ENCODE measurements at regions not wholly inside any gene's neighbourhood (a gene's known extent, or its start where the extent isn't known, plus 50 kb on each side); places are given as distances from the start of the nearest gene placed in this dataset.

DNA sequence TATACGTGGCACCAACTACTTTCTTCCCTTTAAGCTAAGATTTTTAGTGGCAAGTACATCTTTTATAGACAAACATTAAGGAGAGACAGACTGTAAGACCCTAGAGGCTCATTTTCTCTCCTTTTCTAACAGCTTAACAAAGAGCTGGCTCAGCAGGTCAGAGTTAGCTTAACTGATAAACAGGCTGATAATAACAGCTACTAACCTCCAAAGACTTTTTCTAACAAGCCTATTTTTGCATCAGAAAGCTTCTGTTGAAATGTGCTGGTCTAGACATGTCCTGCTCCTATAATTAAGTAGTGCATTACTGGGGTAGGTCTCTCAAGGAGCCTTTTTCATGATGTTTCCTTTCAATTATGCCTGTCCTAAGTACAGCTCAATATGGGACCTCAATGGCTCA is 238.2 kb upstream of the FAM3C start:
- 0 to 37% methylated on average over 1 of the region's 1 CpG for WGBS, 2 donors
- H3K27ac ChIP-seq (ENCODE audit: low read depth in 2 of 2, low read length in 1 of 2): no peak overlapping the region
- no peaks in the 10 kb centered on the region for H3K9me3 ChIP-seq (ENCODE audit: control insufficient read depth in 2 of 2, insufficient read depth in 1 of 2, low read depth in 1 of 2, low read length in 1 of 2)
- no peaks in the 10 kb centered on the region for H3K4me1 ChIP-seq (ENCODE audit: control insufficient read depth in 2 of 2, insufficient read depth in 2 of 2, low read length in 1 of 2)
- H3K36me3 ChIP-seq (ENCODE audit: control insufficient read depth in 2 of 2, insufficient read depth in 2 of 2, low read length in 1 of 2): no peaks in the 10 kb centered on the region
- no peak overlapping the region for H3K4me3 ChIP-seq (ENCODE audit: low read depth in 1 of 2, low read length in 2 of 2)
- no peaks in the 10 kb centered on the region for H3K27me3 ChIP-seq (ENCODE audit: control insufficient read depth in 1 of 2, insufficient read depth in 2 of 2, low read length in 2 of 2)

DNA sequence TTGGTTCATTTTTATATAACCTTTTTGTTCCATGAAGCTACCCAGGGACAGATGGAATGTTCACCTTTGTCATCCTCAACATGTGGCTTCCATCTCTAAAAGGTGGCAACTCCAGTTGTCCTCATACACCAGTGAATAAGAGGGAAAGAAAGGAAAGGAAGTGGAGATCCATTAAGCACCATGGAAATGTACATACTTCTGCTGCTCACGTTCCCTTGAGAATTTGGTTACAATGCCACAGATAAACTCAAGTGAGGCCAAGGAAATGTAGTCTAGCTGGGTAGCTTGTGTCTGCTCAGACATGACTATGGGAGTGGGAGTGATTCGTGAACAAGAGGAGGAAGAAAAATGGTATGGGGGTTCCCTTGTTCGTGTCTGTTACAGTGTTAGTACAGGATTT is 237.1 kb upstream of the FAM3C start:
- H3K36me3 ChIP-seq (ENCODE audit: control insufficient read depth in 2 of 2, insufficient read depth in 2 of 2, low read length in 1 of 2): no peaks in the 10 kb centered on the region
- H3K4me3 ChIP-seq (ENCODE audit: low read depth in 1 of 2, low read length in 2 of 2): no peak overlapping the region
- no peak overlapping the region for H3K27ac ChIP-seq (ENCODE audit: low read depth in 2 of 2, low read length in 1 of 2)
- no peaks in the 10 kb centered on the region for H3K27me3 ChIP-seq (ENCODE audit: control insufficient read depth in 1 of 2, insufficient read depth in 2 of 2, low read length in 2 of 2)
- 72 to 81% methylated on average over 3 of the region's 3 CpGs for WGBS, 2 donors
- no peaks in the 10 kb centered on the region for H3K4me1 ChIP-seq (ENCODE audit: control insufficient read depth in 2 of 2, insufficient read depth in 2 of 2, low read length in 1 of 2)
- H3K9me3 ChIP-seq (ENCODE audit: control insufficient read depth in 2 of 2, insufficient read depth in 1 of 2, low read depth in 1 of 2, low read length in 1 of 2): no peaks in the 10 kb centered on the region

DNA sequence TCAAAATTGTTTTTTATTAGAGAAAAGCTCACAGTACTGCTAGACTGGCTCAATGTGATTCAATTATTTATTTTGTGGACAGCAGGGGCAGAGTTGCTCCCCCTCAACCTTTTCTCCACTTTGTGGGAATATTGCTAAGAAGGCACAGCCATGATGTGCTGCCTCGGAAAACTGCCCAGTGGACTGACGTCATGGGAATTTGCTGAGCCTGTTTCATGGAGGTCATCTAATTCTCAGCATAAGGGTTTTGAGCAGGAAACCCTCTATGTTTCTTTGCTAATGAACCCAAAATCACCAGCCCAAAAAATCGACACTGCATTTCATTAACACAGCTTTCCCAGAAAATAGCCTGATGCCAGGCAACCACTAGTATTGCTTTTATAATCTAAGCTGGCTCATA is 228.8 kb upstream of the FAM3C start:
- Histone ChIP-seq H3K4me3 (ENCODE audit: low read depth in 1 of 2, low read length in 2 of 2) (no peak overlapping the region), H3K27me3 (ENCODE audit: control insufficient read depth in 1 of 2, insufficient read depth in 2 of 2, low read length in 2 of 2) (no peaks in the 10 kb centered on the region), H3K4me1 (ENCODE audit: control insufficient read depth in 2 of 2, insufficient read depth in 2 of 2, low read length in 1 of 2) (no peaks in the 10 kb centered on the region), H3K36me3 (ENCODE audit: control insufficient read depth in 2 of 2, insufficient read depth in 2 of 2, low read length in 1 of 2) (no peaks in the 10 kb centered on the region), H3K9me3 (ENCODE audit: control insufficient read depth in 2 of 2, insufficient read depth in 1 of 2, low read depth in 1 of 2, low read length in 1 of 2) (no peaks in the 10 kb centered on the region), H3K27ac (ENCODE audit: low read depth in 2 of 2, low read length in 1 of 2) (no peak overlapping the region)
- WGBS, 2 donors: 79 to 83% methylated on average over 3 of the region's 3 CpGs

DNA sequence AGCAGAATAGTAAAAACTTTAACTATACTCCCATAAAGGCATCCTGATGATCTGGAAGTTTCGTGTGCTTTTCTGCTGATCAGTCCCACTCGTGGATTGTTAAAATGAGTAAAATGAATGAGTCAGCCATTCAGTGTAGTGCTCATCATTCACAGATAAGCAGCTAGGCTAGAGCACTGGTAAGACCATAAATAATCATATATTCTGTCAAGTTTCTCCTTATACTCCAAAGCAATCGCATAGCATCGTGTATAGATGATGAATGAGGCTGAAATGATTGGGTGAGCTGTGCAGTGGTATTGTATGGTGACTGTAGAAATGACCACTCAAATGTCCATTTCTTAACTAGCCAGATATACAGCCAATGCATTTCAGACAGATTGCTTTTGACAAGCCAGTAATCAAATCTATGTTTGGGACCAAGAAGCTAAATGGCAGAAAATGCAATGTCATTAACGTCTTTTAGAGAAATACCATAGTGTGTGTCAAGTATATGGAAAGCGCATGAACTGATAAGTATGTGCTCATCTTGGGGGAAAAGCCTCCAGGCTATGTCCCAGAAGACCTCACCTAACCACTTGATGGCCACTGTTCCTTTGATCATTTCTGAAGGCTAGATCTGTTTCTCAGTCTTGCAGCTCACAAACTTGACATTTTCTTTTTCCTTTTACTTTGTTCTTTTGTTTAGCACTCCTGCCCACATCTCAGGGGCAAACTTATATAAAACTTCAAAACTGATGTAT is 227.2 kb upstream of the FAM3C start:
- H3K9me3 ChIP-seq (ENCODE audit: control insufficient read depth in 2 of 2, insufficient read depth in 1 of 2, low read depth in 1 of 2, low read length in 1 of 2): no peaks in the 10 kb centered on the region
- no peaks in the 10 kb centered on the region for H3K4me1 ChIP-seq (ENCODE audit: control insufficient read depth in 2 of 2, insufficient read depth in 2 of 2, low read length in 1 of 2)
- no peaks in the 10 kb centered on the region for H3K36me3 ChIP-seq (ENCODE audit: control insufficient read depth in 2 of 2, insufficient read depth in 2 of 2, low read length in 1 of 2)
- H3K27me3 ChIP-seq (ENCODE audit: control insufficient read depth in 1 of 2, insufficient read depth in 2 of 2, low read length in 2 of 2): no peaks in the 10 kb centered on the region
- no peak overlapping the region for H3K4me3 ChIP-seq (ENCODE audit: low read depth in 1 of 2, low read length in 2 of 2)
- H3K27ac ChIP-seq (ENCODE audit: low read depth in 2 of 2, low read length in 1 of 2): no peak overlapping the region
- WGBS, 2 donors: 68 to 80% methylated on average over 6 of the region's 6 CpGs

DNA sequence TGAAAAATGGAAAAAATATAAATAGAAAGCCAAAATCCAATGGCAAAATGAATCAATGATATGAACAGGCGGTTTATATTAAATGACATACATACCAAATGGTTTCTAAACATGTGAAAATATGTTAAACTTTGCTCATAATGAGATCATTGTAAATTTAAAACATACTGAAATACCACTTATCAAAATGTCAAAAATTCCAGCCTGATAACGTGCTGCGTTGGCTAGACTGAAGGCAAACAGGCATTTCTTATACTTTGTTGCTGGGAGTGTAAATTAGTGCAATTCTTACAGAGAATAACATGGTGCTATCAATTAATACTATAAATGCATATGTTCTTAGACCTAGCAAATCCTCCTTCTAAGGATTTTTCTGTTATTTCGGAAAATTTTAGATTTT is 225.8 kb upstream of the FAM3C start:
- Histone ChIP-seq H3K4me3 (ENCODE audit: low read depth in 1 of 2, low read length in 2 of 2) (no peak overlapping the region), H3K27ac (ENCODE audit: low read depth in 2 of 2, low read length in 1 of 2) (no peak overlapping the region)
- 79 to 84% methylated on average over 4 of the region's 4 CpGs for WGBS, 2 donors

DNA sequence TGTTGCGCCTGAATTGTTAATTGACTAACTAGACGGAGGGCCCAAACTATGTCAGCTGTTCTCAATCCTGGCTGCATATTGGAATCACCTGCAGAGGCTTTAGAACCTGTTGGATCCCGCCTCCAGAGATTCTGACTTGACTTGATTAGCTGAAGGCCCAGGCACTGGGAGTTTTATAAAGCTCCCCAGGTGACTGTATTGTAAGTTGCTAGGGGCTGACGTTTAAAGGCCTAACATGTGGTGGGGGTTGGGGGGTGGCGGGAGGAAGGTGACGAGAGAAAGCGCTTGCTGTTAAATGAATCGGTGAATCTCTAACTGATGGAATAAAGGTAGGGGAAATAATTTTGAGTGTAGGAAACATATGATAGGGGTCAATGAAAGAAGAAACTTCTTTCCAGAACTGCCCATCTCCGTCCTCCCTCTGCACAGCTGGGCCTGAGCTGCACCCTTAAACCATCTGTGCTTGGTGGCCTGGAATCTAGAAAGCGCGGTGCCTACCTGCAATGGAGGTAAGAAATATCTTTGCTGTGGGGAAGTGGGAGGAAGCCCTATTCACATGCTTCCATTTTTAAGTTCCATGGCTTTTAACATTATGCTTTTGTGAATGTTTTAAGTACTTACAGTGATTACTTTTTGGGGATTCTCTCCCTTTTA is 225.0 kb upstream of the FAM3C start:
- Histone ChIP-seq H3K9me3 (ENCODE audit: control insufficient read depth in 2 of 2, insufficient read depth in 1 of 2, low read depth in 1 of 2, low read length in 1 of 2) (no peaks in the 10 kb centered on the region), H3K27me3 (ENCODE audit: control insufficient read depth in 1 of 2, insufficient read depth in 2 of 2, low read length in 2 of 2) (no peaks in the 10 kb centered on the region), H3K4me1 (ENCODE audit: control insufficient read depth in 2 of 2, insufficient read depth in 2 of 2, low read length in 1 of 2) (no peaks in the 10 kb centered on the region), H3K36me3 (ENCODE audit: control insufficient read depth in 2 of 2, insufficient read depth in 2 of 2, low read length in 1 of 2) (no peaks in the 10 kb centered on the region), H3K4me3 (ENCODE audit: low read depth in 1 of 2, low read length in 2 of 2) (no peak overlapping the region), H3K27ac (ENCODE audit: low read depth in 2 of 2, low read length in 1 of 2) (no peak overlapping the region)
- 90 to 93% methylated on average over 11 of the region's 11 CpGs for WGBS, 2 donors

More for the DNA sequence above, 225.8 kb upstream of the FAM3C start:
- H3K9me3 ChIP-seq (ENCODE audit: control insufficient read depth in 2 of 2, insufficient read depth in 1 of 2, low read depth in 1 of 2, low read length in 1 of 2): no peaks in the 10 kb centered on the region
- no peaks in the 10 kb centered on the region for H3K4me1 ChIP-seq (ENCODE audit: control insufficient read depth in 2 of 2, insufficient read depth in 2 of 2, low read length in 1 of 2)
- H3K27me3 ChIP-seq (ENCODE audit: control insufficient read depth in 1 of 2, insufficient read depth in 2 of 2, low read length in 2 of 2): no peaks in the 10 kb centered on the region
- H3K36me3 ChIP-seq (ENCODE audit: control insufficient read depth in 2 of 2, insufficient read depth in 2 of 2, low read length in 1 of 2): no peaks in the 10 kb centered on the region

DNA sequence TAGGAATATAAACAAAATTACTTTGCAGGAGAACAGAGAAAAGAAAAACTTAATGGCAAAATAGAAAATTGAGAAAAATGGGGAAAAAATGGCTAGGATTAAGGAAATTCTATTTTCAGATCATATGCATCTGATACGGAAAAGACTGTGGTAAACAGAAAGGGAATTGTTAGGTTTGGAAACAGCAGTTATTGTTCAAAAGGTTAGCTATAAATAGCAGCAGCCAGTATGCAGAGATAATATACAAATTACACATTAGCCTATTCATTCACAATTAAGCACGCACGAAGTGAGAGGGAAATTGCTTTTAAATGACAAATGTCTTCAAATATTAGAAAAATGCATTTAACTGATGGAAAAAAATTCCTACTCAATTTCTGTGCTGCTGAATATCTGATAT is 224.1 kb upstream of the FAM3C start:
- no peaks in the 10 kb centered on the region for H3K27me3 ChIP-seq (ENCODE audit: control insufficient read depth in 1 of 2, insufficient read depth in 2 of 2, low read length in 2 of 2)
- H3K36me3 ChIP-seq (ENCODE audit: control insufficient read depth in 2 of 2, insufficient read depth in 2 of 2, low read length in 1 of 2): no peaks in the 10 kb centered on the region
- no peaks in the 10 kb centered on the region for H3K4me1 ChIP-seq (ENCODE audit: control insufficient read depth in 2 of 2, insufficient read depth in 2 of 2, low read length in 1 of 2)
- 60 to 63% methylated on average over 3 of the region's 3 CpGs for WGBS, 2 donors
- H3K4me3 ChIP-seq (ENCODE audit: low read depth in 1 of 2, low read length in 2 of 2): no peak overlapping the region
- H3K9me3 ChIP-seq (ENCODE audit: control insufficient read depth in 2 of 2, insufficient read depth in 1 of 2, low read depth in 1 of 2, low read length in 1 of 2): no peaks in the 10 kb centered on the region
- no peak overlapping the region for H3K27ac ChIP-seq (ENCODE audit: low read depth in 2 of 2, low read length in 1 of 2)

DNA sequence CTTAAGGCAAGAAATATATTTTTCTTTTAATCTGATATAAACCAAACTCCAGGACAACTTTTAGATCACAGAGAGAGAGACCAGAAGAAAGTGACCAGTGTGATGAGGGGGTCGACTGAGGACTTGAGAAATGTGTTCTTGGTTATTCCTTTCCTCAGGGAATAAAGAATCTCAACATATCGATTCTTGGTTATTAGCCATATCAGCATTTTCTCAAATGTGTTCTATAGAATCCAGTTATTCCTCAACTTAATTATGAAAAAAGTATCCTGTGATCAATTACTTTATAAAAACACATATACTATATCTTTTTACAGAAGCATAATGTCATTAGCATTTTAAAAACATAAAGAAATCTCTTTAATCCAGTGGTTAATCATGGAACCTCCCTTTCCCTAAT is 222.1 kb upstream of the FAM3C start:
- Histone ChIP-seq H3K27me3 (ENCODE audit: control insufficient read depth in 1 of 2, insufficient read depth in 2 of 2, low read length in 2 of 2) (no peaks in the 10 kb centered on the region), H3K36me3 (ENCODE audit: control insufficient read depth in 2 of 2, insufficient read depth in 2 of 2, low read length in 1 of 2) (no peaks in the 10 kb centered on the region), H3K9me3 (ENCODE audit: control insufficient read depth in 2 of 2, insufficient read depth in 1 of 2, low read depth in 1 of 2, low read length in 1 of 2) (no peaks in the 10 kb centered on the region), H3K4me1 (ENCODE audit: control insufficient read depth in 2 of 2, insufficient read depth in 2 of 2, low read length in 1 of 2) (no peaks in the 10 kb centered on the region), H3K4me3 (ENCODE audit: low read depth in 1 of 2, low read length in 2 of 2) (no peak overlapping the region), H3K27ac (ENCODE audit: low read depth in 2 of 2, low read length in 1 of 2) (no peak overlapping the region)
- WGBS, 2 donors: 87 to 90% methylated on average over 2 of the region's 2 CpGs

DNA sequence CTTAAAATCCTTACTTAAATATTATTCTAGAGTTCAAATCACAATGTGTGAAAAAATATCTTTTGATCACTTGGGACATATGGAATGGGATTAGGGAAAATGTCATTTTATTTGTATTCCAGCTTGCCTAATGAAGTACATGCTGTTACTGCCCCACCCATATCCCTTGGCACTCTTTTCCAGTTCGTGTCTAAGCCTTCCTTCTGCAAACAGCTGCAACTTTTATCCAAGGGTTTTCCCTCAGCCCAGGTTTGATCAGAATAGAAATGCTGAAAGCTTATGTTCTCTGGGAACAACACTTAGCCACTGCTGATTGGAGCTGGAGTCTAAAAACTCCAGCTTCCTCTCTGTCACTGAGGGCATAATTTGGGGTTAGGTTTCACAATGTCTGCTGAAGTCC is 214.1 kb upstream of the FAM3C start:
- peaks cover 0 to 2% of the 10 kb centered on the region in 2 donors for H3K4me1 ChIP-seq (ENCODE audit: control insufficient read depth in 2 of 2, insufficient read depth in 2 of 2, low read length in 1 of 2)
- no peaks in the 10 kb centered on the region for H3K9me3 ChIP-seq (ENCODE audit: control insufficient read depth in 2 of 2, insufficient read depth in 1 of 2, low read depth in 1 of 2, low read length in 1 of 2)
- H3K27me3 ChIP-seq (ENCODE audit: control insufficient read depth in 1 of 2, insufficient read depth in 2 of 2, low read length in 2 of 2): no peaks in the 10 kb centered on the region
- WGBS, 2 donors: 7 to 14% methylated on average over 1 of the region's 1 CpG
- no peak overlapping the region for H3K4me3 ChIP-seq (ENCODE audit: low read depth in 1 of 2, low read length in 2 of 2)
- H3K27ac ChIP-seq (ENCODE audit: low read depth in 2 of 2, low read length in 1 of 2): no peak overlapping the region
- no peaks in the 10 kb centered on the region for H3K36me3 ChIP-seq (ENCODE audit: control insufficient read depth in 2 of 2, insufficient read depth in 2 of 2, low read length in 1 of 2)

DNA sequence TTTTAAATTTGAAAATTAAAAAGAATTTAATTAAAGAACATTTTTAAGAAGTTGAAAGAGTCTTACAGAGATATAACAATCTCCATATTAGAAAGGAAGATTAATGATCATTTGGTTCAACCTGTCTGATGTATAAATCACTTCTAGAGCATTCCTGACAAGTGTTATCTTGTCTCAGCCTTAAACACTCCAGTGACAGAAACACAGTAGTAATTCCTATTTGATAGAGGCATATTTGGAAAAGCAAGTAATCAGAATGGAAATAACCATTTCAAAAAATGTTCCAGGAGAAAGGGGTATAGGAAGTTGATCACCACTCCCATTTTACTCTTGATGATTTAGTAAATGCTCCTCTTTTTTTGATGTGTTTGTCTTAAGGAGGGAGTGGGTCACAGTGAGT is 213.1 kb upstream of the FAM3C start:
- H3K4me3 ChIP-seq (ENCODE audit: low read depth in 1 of 2, low read length in 2 of 2): no peak overlapping the region
- H3K36me3 ChIP-seq (ENCODE audit: control insufficient read depth in 2 of 2, insufficient read depth in 2 of 2, low read length in 1 of 2): no peaks in the 10 kb centered on the region
- H3K4me1 ChIP-seq (ENCODE audit: control insufficient read depth in 2 of 2, insufficient read depth in 2 of 2, low read length in 1 of 2): peaks cover 0 to 5% of the 10 kb centered on the region in 2 donors
- H3K27ac ChIP-seq (ENCODE audit: low read depth in 2 of 2, low read length in 1 of 2): no peak overlapping the region
- H3K9me3 ChIP-seq (ENCODE audit: control insufficient read depth in 2 of 2, insufficient read depth in 1 of 2, low read depth in 1 of 2, low read length in 1 of 2): no peaks in the 10 kb centered on the region
- no peaks in the 10 kb centered on the region for H3K27me3 ChIP-seq (ENCODE audit: control insufficient read depth in 1 of 2, insufficient read depth in 2 of 2, low read length in 2 of 2)

All from esophagus (tissue), 2 donors.